G401.6 (cell line): ENCODE measurements at regions not wholly inside any gene's neighbourhood (a gene's known extent, or its start where the extent isn't known, plus 50 kb on each side); places are given as distances from the start of the nearest gene placed in this dataset.

Experiments
- FAIRE-seq: peaks from 2 replicates; lab custom pipeline; 2012; peaks lifted over from hg19 to GRCh38; lab: Jason Lieb, UNC

GRCh38 chr5:135204151-135204600 lies 170.1 kb upstream of the PITX1 start:
- peak; percentile 54 for FAIRE-seq

GRCh38 chr5:135203593-135204036 lies 169.6 kb upstream of the PITX1 start:
- FAIRE-seq: peak; percentile 84

- no peak for FAIRE-seq
These were observed 169.0 kb upstream of the PITX1 start for GRCh38 chr5:135203019-135203418.

- FAIRE-seq: no peak
These were observed 165.9 kb upstream of the PITX1 start for GRCh38 chr5:135199919-135200318.

- no peak for FAIRE-seq
These were observed 162.5 kb upstream of the PITX1 start for GRCh38 chr5:135196483-135196882.

- FAIRE-seq: no peak
These were observed 161.2 kb upstream of the PITX1 start for GRCh38 chr5:135195270-135195608.

GRCh38 chr5:135194573-135195269 lies 160.7 kb upstream of the PITX1 start:
- no peak for FAIRE-seq

GRCh38 chr5:135194126-135194488 lies 160.1 kb upstream of the PITX1 start:
- FAIRE-seq: no peak

GRCh38 chr5:135193213-135194125 lies 159.4 kb upstream of the PITX1 start:
- FAIRE-seq: no peak

GRCh38 chr5:135192351-135192750 lies 158.3 kb upstream of the PITX1 start:
- no peak for FAIRE-seq

GRCh38 chr5:135191084-135191826 lies 157.2 kb upstream of the PITX1 start:
- FAIRE-seq: peak; percentile 65

GRCh38 chr5:135190416-135191083 lies 156.5 kb upstream of the PITX1 start:
- FAIRE-seq: no peak

GRCh38 chr5:135189024-135189423 lies 155.0 kb upstream of the PITX1 start:
- FAIRE-seq: no peak

GRCh38 chr5:135188233-135188914 lies 154.3 kb upstream of the PITX1 start:
- FAIRE-seq: no peak

GRCh38 chr5:135186662-135187522 lies 152.9 kb upstream of the PITX1 start:
- FAIRE-seq: no peak

GRCh38 chr5:135185481-135186065 lies 151.5 kb upstream of the PITX1 start:
- no peak for FAIRE-seq

- no peak for FAIRE-seq
These were observed 150.6 kb upstream of the PITX1 start for GRCh38 chr5:135184646-135185045.

- no peak for FAIRE-seq
These were observed 149.4 kb upstream of the PITX1 start for GRCh38 chr5:135183464-135183863.

- FAIRE-seq: no peak
These were observed 148.6 kb upstream of the PITX1 start for GRCh38 chr5:135182675-135183074.

- FAIRE-seq: no peak
These were observed 147.6 kb upstream of the PITX1 start for GRCh38 chr5:135181653-135182052.
